ENCODE measurements at regions not wholly inside any gene's neighbourhood (a gene's known extent, or its start where the extent isn't known, plus 50 kb on each side); places are given as distances from the start of the nearest gene placed in this dataset.

GRCh38 chr18:43665105-43665788, 388.0 kb upstream of the SYT4 start:
- TF ChIP-seq CTCF (IDR thresholded peaks at IDR 0.05; ENCODE audit: low read depth, low read length) (no peak), POLR2A (IDR thresholded peaks at IDR 0.05; ENCODE audit: extremely low read depth, insufficient read length) (no peak)
